ENCODE measurements at regions not wholly inside any gene's neighbourhood (a gene's known extent, or its start where the extent isn't known, plus 50 kb on each side); places are given as distances from the start of the nearest gene placed in this dataset.

GRCh38 chr6:91098006-91098405 is 511.1 kb upstream of the MAP3K7 start:
- TF ChIP-seq POLR2AphosphoS5 (IDR thresholded peaks at IDR 0.05; ENCODE audit: low read depth): no peak
- TF ChIP-seq, protein P1, sequence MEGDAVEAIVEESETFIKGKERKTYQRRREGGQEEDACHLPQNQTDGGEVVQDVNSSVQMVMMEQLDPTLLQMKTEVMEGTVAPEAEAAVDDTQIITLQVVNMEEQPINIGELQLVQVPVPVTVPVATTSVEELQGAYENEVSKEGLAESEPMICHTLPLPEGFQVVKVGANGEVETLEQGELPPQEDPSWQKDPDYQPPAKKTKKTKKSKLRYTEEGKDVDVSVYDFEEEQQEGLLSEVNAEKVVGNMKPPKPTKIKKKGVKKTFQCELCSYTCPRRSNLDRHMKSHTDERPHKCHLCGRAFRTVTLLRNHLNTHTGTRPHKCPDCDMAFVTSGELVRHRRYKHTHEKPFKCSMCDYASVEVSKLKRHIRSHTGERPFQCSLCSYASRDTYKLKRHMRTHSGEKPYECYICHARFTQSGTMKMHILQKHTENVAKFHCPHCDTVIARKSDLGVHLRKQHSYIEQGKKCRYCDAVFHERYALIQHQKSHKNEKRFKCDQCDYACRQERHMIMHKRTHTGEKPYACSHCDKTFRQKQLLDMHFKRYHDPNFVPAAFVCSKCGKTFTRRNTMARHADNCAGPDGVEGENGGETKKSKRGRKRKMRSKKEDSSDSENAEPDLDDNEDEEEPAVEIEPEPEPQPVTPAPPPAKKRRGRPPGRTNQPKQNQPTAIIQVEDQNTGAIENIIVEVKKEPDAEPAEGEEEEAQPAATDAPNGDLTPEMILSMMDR (IDR thresholded peaks at IDR 0.05; ENCODE audit: insufficient read depth, low read length): no peak
- TF ChIP-seq GABPA (IDR thresholded peaks at IDR 0.05; ENCODE audit: low read depth): no peak
- TF ChIP-seq REST (IDR thresholded peaks at IDR 0.05; ENCODE audit: insufficient replicate concordance, low read depth): no peak
